ENCODE measurements at regions not wholly inside any gene's neighbourhood (a gene's known extent, or its start where the extent isn't known, plus 50 kb on each side); places are given as distances from the start of the nearest gene placed in this dataset.
"Not testable (repeated sequence)": the region's sequence is repeated elsewhere in the genome, so short reads cannot be mapped to it uniquely, and the experiment has no call there.

GRCh38 chr2:12618576-12618975 lies 98.2 kb upstream of the TRIB2 start:
- no peak for TF ChIP-seq CTCF (conservative IDR thresholded peaks at IDR 0.05)
- no peak overlapping the region for H3K27ac ChIP-seq

GRCh38 chr2:12619975-12620374 lies 96.8 kb upstream of the TRIB2 start:
- H3K27ac ChIP-seq: no peak overlapping the region
- no peak for TF ChIP-seq CTCF (conservative IDR thresholded peaks at IDR 0.05)

GRCh38 chr2:12620759-12621158 lies 96.0 kb upstream of the TRIB2 start:
- no peak overlapping the region for H3K27ac ChIP-seq
- no peak for TF ChIP-seq CTCF (conservative IDR thresholded peaks at IDR 0.05)

- TF ChIP-seq CTCF (conservative IDR thresholded peaks at IDR 0.05): no peak
- H3K27ac ChIP-seq: no peak overlapping the region
These were observed 93.7 kb upstream of the TRIB2 start for GRCh38 chr2:12623051-12623450.

- H3K27ac ChIP-seq: no peak overlapping the region
- no peak for TF ChIP-seq CTCF (conservative IDR thresholded peaks at IDR 0.05)
These were observed 92.4 kb upstream of the TRIB2 start for GRCh38 chr2:12624384-12624783.

GRCh38 chr2:12624905-12625598 lies 91.7 kb upstream of the TRIB2 start:
- no peak for TF ChIP-seq CTCF (conservative IDR thresholded peaks at IDR 0.05)
- no peak overlapping the region for H3K27ac ChIP-seq

GRCh38 chr2:12628541-12628940 lies 88.2 kb upstream of the TRIB2 start:
- H3K27ac ChIP-seq: not testable (repeated sequence)

- no peak for TF ChIP-seq CTCF (conservative IDR thresholded peaks at IDR 0.05)
- H3K27ac ChIP-seq: no peak overlapping the region
These were observed 79.7 kb upstream of the TRIB2 start for GRCh38 chr2:12636837-12637581.
